ENCODE measurements at regions not wholly inside any gene's neighbourhood (a gene's known extent, or its start where the extent isn't known, plus 50 kb on each side); places are given as distances from the start of the nearest gene placed in this dataset.

DNA sequence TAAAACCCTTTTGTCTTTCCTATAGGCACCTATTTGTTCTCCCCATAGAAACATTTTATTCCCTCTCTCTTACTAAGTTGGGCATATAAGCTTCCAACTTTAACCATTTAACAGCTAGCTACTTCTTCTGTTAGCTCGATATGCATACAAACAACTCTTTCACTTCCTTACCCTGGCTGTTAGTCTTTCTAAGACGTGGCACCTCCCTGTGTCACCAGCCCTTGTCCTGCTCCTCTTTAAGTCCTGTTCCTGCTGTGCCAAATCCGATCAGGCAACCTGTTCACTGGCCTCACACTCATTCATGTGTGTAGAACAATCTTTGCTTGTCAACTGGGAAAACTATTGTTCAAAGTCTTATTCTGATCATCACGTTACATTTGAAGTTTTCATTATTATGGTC, 1376.1 kb upstream of the TENM4 start:
- no peaks in the 10 kb centered on the region for H3K9me3 ChIP-seq
- intact Hi-C loops (cut with DNase I; ENCODE audit: low total_unique reads) = no loop called here
- no peak for DNase-seq
- in situ Hi-C loops (cut with MboI; ENCODE audit: low sequenced_read_pairs in 4 of 4) = no loop called here
- TF ChIP-seq, protein P1, sequence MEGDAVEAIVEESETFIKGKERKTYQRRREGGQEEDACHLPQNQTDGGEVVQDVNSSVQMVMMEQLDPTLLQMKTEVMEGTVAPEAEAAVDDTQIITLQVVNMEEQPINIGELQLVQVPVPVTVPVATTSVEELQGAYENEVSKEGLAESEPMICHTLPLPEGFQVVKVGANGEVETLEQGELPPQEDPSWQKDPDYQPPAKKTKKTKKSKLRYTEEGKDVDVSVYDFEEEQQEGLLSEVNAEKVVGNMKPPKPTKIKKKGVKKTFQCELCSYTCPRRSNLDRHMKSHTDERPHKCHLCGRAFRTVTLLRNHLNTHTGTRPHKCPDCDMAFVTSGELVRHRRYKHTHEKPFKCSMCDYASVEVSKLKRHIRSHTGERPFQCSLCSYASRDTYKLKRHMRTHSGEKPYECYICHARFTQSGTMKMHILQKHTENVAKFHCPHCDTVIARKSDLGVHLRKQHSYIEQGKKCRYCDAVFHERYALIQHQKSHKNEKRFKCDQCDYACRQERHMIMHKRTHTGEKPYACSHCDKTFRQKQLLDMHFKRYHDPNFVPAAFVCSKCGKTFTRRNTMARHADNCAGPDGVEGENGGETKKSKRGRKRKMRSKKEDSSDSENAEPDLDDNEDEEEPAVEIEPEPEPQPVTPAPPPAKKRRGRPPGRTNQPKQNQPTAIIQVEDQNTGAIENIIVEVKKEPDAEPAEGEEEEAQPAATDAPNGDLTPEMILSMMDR (IDR thresholded peaks at IDR 0.05 in 4 of 5, conservative IDR thresholded peaks at IDR 0.05 in 1 of 5) = no peak
- no peak for TF ChIP-seq POLR2A (IDR thresholded peaks at IDR 0.05)
- no peaks in the 10 kb centered on the region for H3K27me3 ChIP-seq
- no peaks in the 10 kb centered on the region for H3K36me3 ChIP-seq
- H3K4me3 ChIP-seq = no peak overlapping the region
- ATAC-seq = no peak
- no peaks in the 10 kb centered on the region for H3K4me1 ChIP-seq
- H3K27ac ChIP-seq = no peak overlapping the region

DNA sequence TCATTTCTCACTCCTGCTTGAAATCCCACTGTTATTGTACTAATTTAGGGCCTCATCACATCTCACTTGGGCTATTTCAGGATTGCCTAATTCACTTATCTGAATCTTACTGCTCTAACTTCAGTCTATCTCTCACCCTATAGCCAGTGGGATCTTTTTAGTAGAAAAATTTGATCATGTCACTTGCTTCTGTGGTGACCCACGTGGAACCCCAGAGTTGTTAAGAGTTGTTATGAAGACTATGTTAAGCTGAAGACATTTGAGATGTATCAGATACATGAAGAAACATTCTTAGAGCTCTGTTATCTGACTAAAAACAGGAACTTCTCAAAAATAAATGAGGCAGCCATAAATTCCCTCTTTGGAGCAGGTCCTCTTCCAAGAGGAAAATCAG, 1375.6 kb upstream of the TENM4 start:
- H3K27me3 ChIP-seq = no peaks in the 10 kb centered on the region
- H3K4me3 ChIP-seq = no peak overlapping the region
- intact Hi-C loops (cut with DNase I; ENCODE audit: low total_unique reads) (no loop called here), in situ Hi-C loops (cut with MboI; ENCODE audit: low sequenced_read_pairs in 4 of 4) (no loop called here)
- ATAC-seq (no peak), DNase-seq (no peak)
- no peak overlapping the region for H3K27ac ChIP-seq
- H3K4me1 ChIP-seq = no peaks in the 10 kb centered on the region
- no peaks in the 10 kb centered on the region for H3K9me3 ChIP-seq
- TF ChIP-seq, protein P1 (IDR thresholded peaks at IDR 0.05 in 4 of 5, conservative IDR thresholded peaks at IDR 0.05 in 1 of 5) = no peak
- TF ChIP-seq POLR2A (IDR thresholded peaks at IDR 0.05) = no peak
- no peaks in the 10 kb centered on the region for H3K36me3 ChIP-seq

DNA sequence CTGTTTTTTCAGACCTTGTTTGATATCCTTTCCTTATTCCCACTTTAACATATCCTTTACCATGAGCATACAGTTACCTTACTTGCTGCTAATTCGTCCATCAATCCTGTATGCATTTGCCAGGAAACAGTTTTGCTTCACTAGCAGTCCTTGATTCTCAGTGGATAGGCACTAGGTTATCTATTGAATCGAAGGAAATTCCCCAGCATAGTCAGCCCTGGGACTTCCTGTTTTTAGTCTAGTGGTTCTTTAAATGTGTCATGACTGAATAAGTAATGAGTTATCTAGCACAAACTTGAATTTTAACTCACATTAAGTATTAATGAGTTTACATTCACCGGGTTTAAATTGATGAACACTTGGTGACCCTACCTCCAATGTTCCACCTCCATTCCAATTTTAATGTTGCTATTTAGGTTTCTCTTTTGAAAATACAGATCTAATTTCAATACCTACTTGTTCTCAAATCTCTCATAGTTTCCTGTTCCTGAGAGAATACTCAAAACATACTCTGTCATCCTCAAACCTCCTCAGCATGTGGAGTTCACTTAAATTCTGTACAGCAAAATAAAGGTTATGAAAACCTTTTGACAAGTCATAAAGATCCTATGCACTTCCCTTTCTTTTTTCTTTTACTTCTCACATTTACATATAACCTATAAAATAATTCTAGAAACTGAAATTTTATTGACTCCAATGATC, 1375.1 kb upstream of the TENM4 start:
- Histone ChIP-seq H3K27me3 (no peaks in the 10 kb centered on the region), H3K4me3 (no peak overlapping the region), H3K4me1 (no peaks in the 10 kb centered on the region), H3K27ac (no peak overlapping the region), H3K9me3 (no peaks in the 10 kb centered on the region), H3K36me3 (no peaks in the 10 kb centered on the region)
- no peak for ATAC-seq
- DNase-seq = no peak
- in situ Hi-C loops (cut with MboI; ENCODE audit: low sequenced_read_pairs in 4 of 4) (no loop called here), intact Hi-C loops (cut with DNase I; ENCODE audit: low total_unique reads) (no loop called here)
- no peak for TF ChIP-seq POLR2A (IDR thresholded peaks at IDR 0.05)
- TF ChIP-seq, protein P1 (IDR thresholded peaks at IDR 0.05 in 4 of 5, conservative IDR thresholded peaks at IDR 0.05 in 1 of 5) = no peak

DNA sequence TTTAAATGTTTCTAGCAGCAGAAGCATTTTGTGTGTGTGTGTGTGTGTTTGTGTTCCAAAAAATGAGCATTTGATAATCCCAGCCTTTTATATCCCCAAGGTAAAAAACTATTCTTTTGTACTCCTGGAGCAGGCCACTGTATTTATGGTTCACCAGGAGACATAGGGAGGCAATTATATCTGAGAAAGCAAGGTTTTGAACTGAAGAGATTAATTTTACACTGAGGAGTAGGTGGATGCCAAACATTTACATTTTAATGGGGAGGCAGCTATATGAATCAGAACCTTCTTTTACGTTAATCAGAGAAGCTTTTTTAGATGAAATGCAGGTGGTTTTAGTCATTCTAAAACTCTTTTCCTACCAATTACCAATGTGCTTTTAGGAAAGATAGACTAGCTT, 1374.0 kb upstream of the TENM4 start:
- Histone ChIP-seq H3K27me3 (no peaks in the 10 kb centered on the region), H3K4me1 (no peaks in the 10 kb centered on the region), H3K36me3 (no peaks in the 10 kb centered on the region), H3K4me3 (no peak overlapping the region), H3K27ac (no peak overlapping the region), H3K9me3 (no peaks in the 10 kb centered on the region)
- in situ Hi-C loops (cut with MboI; ENCODE audit: low sequenced_read_pairs in 4 of 4) = no loop called here
- DNase-seq (no peak), ATAC-seq (no peak)
- TF ChIP-seq, protein P1 (IDR thresholded peaks at IDR 0.05 in 4 of 5, conservative IDR thresholded peaks at IDR 0.05 in 1 of 5) = no peak
- TF ChIP-seq POLR2A (IDR thresholded peaks at IDR 0.05) = no peak
- intact Hi-C loops (cut with DNase I; ENCODE audit: low total_unique reads) = no loop called here

DNA sequence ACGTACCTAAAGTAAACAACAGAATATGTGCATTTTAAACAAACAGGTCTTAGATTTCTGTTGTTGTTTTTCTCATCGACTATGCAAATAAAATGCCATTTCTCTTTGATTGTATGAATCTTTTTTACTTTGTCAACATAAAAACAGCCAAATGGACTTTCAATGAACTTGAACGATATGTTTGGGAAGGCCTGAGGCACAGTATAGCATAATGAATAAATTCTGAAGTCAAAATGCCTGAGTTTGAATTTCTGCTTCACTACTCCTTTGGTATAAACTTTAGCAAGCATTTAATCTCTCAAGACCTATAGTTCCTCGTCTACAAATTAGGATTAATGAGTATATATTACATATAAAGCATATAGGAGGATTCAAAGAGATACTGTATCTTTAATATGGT, 1369.9 kb upstream of the TENM4 start:
- DNase-seq (no peak), ATAC-seq (no peak)
- Histone ChIP-seq H3K4me1 (no peaks in the 10 kb centered on the region), H3K27me3 (no peaks in the 10 kb centered on the region), H3K4me3 (no peak overlapping the region), H3K36me3 (no peaks in the 10 kb centered on the region), H3K9me3 (no peaks in the 10 kb centered on the region), H3K27ac (no peak overlapping the region)
- intact Hi-C loops (cut with DNase I; ENCODE audit: low total_unique reads) (no loop called here), in situ Hi-C loops (cut with MboI; ENCODE audit: low sequenced_read_pairs in 4 of 4) (no loop called here)
- TF ChIP-seq, protein P1 (IDR thresholded peaks at IDR 0.05 in 4 of 5, conservative IDR thresholded peaks at IDR 0.05 in 1 of 5) = no peak
- TF ChIP-seq POLR2A (IDR thresholded peaks at IDR 0.05) = no peak

Measured in gastrocnemius medialis (tissue), 4 donors.